GM23338 (cell line): ENCODE measurements at regions not wholly inside any gene's neighbourhood (a gene's known extent, or its start where the extent isn't known, plus 50 kb on each side); places are given as distances from the start of the nearest gene placed in this dataset.

ENCODE experiments used
- CREB1 ChIP-seq: fragments of 250-450 bp; sonication (Bioruptor Pico); IDR thresholded peaks from 2 replicates; pipeline ENCODE4 v1.5.0; 2020; ENCODE audit warnings: low read depth, mild to moderate bottlenecking, moderate library complexity
- CTCF ChIP-seq, 2 experiments: fragments of 200-600 bp in 1 of 2; sonication (generic) in 1 of 2; conservative IDR thresholded peaks; 2 replicates each; pipeline versions ENCODE4 v1.5.1 to v1.6.1; 2016 to 2017; ENCODE audit warnings: antibody characterized with exemption in 2 of 2, low read depth in 2 of 2, mild to moderate bottlenecking in 2 of 2, moderate library complexity in 1 of 2
- ETS1 ChIP-seq: IDR thresholded peaks from 2 replicates; pipeline ENCODE4 v1.6.1; 2016; ENCODE audit warnings: antibody characterized with exemption
- EZH2 ChIP-seq: fragments of 200-600 bp; sonication (generic); IDR thresholded peaks from one replicate; pipeline ENCODE4 v1.8.0; 2017; ENCODE audit warnings: antibody characterized with exemption, mild to moderate bottlenecking, low read depth; ENCODE audit not compliant: unreplicated experiment
- EZH2phosphoT487 ChIP-seq: fragments of 200-600 bp; sonication (generic); IDR thresholded peaks from one replicate; pipeline ENCODE4 v1.8.1; 2018; ENCODE audit warnings: antibody characterized with exemption; ENCODE audit not compliant: unreplicated experiment
- JUNB ChIP-seq: IDR thresholded peaks from one replicate; pipeline ENCODE4 v1.6.1; 2016; ENCODE audit warnings: antibody characterized with exemption; ENCODE audit not compliant: unreplicated experiment
- NANOG ChIP-seq: IDR thresholded peaks from 2 replicates; pipeline ENCODE4 v1.6.1; 2016; ENCODE audit warnings: antibody characterized with exemption, borderline replicate concordance
- POLR2AphosphoS5 ChIP-seq: IDR thresholded peaks from 2 replicates; pipeline ENCODE4 v1.6.1; 2016; ENCODE audit warnings: antibody characterized with exemption, low read depth
- REST ChIP-seq: IDR thresholded peaks from one replicate; pipeline ENCODE4 v1.6.1; 2018; ENCODE audit warnings: antibody characterized with exemption; ENCODE audit not compliant: unreplicated experiment
- ZNF331 ChIP-seq: fragments of 250-450 bp; sonication (Bioruptor Pico); IDR thresholded peaks from 2 replicates; pipeline ENCODE4 v1.5.0; 2020; ENCODE audit warnings: low read depth, mild to moderate bottlenecking, moderate library complexity

- no peak for TF ChIP-seq CTCF (conservative IDR thresholded peaks at IDR 0.05; ENCODE audit: low read depth in 2 of 2)
- TF ChIP-seq EZH2phosphoT487 = no peak
- TF ChIP-seq JUNB = no peak
- no peak for TF ChIP-seq POLR2AphosphoS5
- TF ChIP-seq EZH2 = no peak
- no peak for TF ChIP-seq NANOG
- no peak for TF ChIP-seq REST
- no peak for TF ChIP-seq ETS1
- TF ChIP-seq CREB1 (CRISPR knock-in tag) = no peak
- no peak for TF ChIP-seq ZNF331 (CRISPR knock-in tag)
These were observed 900.4 kb upstream of the CDH2 start for GRCh38 chr18:29077344-29077743.
